ENCODE measurements at regions not wholly inside any gene's neighbourhood (a gene's known extent, or its start where the extent isn't known, plus 50 kb on each side); places are given as distances from the start of the nearest gene placed in this dataset.

GRCh38 chr1:73953586-73953985 lies 244.4 kb downstream of the LRRIQ3 start:
- DNase-seq, result no peak

GRCh38 chr1:73953186-73953585 lies 244.8 kb downstream of the LRRIQ3 start:
- DNase-seq, result no peak

GRCh38 chr1:73948055-73948454 lies 249.9 kb downstream of the LRRIQ3 start:
- no peak for DNase-seq

- DNase-seq, result no peak
These were observed 251.0 kb downstream of the LRRIQ3 start for GRCh38 chr1:73947009-73947408.

- DNase-seq, result no peak
These were observed 254.7 kb downstream of the LRRIQ3 start for GRCh38 chr1:73943270-73943669.

GRCh38 chr1:73930293-73930692 lies 267.7 kb downstream of the LRRIQ3 start:
- DNase-seq, result no peak

GRCh38 chr1:73914951-73915350 lies 283.0 kb downstream of the LRRIQ3 start:
- DNase-seq, result no peak

- no peak for DNase-seq
These were observed 285.0 kb downstream of the LRRIQ3 start for GRCh38 chr1:73913025-73913424.

- no peak for DNase-seq
These were observed 286.1 kb downstream of the LRRIQ3 start for GRCh38 chr1:73911849-73912248.

GRCh38 chr1:73910466-73910865 lies 287.5 kb downstream of the LRRIQ3 start:
- no peak for DNase-seq

- DNase-seq, result no peak
These were observed 287.9 kb downstream of the LRRIQ3 start for GRCh38 chr1:73910062-73910461.

GRCh38 chr1:73909043-73909562 lies 288.9 kb downstream of the LRRIQ3 start:
- no peak for DNase-seq

GRCh38 chr1:73907051-73907450 lies 290.9 kb downstream of the LRRIQ3 start:
- no peak for DNase-seq

GRCh38 chr1:73903092-73903491 lies 294.9 kb downstream of the LRRIQ3 start:
- DNase-seq, result no peak

- no peak for DNase-seq
These were observed 296.2 kb downstream of the LRRIQ3 start for GRCh38 chr1:73901738-73902137.

GRCh38 chr1:73899311-73899710 lies 298.7 kb downstream of the LRRIQ3 start:
- no peak for DNase-seq

GRCh38 chr1:73898540-73898939 lies 299.4 kb downstream of the LRRIQ3 start:
- DNase-seq, result no peak

GRCh38 chr1:73887412-73887811 lies 310.6 kb downstream of the LRRIQ3 start:
- no peak for DNase-seq

GRCh38 chr1:73886716-73887115 lies 311.3 kb downstream of the LRRIQ3 start:
- no peak for DNase-seq

GRCh38 chr1:73874806-73875205 lies 323.2 kb downstream of the LRRIQ3 start:
- no peak for DNase-seq

GRCh38 chr1:73868810-73869336 lies 329.1 kb downstream of the LRRIQ3 start:
- DNase-seq, result no peak

GRCh38 chr1:73862355-73862754 lies 335.6 kb downstream of the LRRIQ3 start:
- no peak for DNase-seq

- no peak for DNase-seq
These were observed 337.5 kb downstream of the LRRIQ3 start for GRCh38 chr1:73860421-73860950.

GRCh38 chr1:73859227-73859626 lies 338.7 kb downstream of the LRRIQ3 start:
- no peak for DNase-seq

- no peak for DNase-seq
These were observed 343.4 kb downstream of the LRRIQ3 start for GRCh38 chr1:73854527-73854926.
